ENCODE measurements at regions not wholly inside any gene's neighbourhood (a gene's known extent, or its start where the extent isn't known, plus 50 kb on each side); places are given as distances from the start of the nearest gene placed in this dataset.

DNA sequence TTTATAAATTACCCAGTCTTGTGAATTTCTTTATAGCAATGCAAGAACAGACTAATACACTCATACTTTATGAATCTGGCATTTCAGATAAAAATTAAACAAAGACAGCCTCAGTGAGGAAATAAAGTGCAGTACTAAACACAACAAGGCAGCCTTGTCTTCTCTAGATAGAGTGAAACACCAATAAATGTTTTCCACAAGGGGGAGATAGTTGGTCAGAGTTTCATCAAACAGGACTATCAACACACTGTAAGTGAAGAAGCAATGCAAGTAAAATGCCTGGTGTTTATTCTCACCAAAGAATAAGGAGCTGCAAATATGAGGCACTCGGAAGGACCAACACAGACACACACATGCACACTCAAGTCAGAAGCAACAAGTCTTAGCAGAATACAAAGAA, 62.8 kb downstream of the FAM9B start:
- ChIA-PET POLR2A (no interaction called here), CTCF (interaction anchor here (0.6 kb wide), 1 partner anchor 10 kb away, joined by 5 read pairs; no protein-coding TSS in a partner anchor)

DNA sequence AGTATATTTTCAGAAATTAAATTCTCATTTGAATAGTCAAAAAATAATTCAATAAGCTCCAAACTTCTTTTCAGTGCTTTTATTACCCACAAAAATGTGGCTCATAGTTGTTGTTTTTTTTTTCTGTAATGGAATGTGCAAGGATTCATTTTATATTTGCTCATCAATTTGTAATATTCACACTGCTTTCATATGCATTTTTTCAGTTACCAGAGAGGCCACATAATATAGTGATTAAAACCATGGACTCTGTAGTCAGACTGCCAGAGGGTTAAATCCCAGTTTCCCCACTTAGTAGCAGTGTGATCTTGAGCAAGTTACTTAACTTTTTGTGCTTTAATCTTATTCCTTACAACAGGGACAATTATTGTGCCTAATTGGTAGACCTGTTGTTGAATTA, 64.5 kb downstream of the FAM9B start:
- POLR2A ChIA-PET = no interaction called here
- CTCF ChIA-PET = no interaction called here

DNA sequence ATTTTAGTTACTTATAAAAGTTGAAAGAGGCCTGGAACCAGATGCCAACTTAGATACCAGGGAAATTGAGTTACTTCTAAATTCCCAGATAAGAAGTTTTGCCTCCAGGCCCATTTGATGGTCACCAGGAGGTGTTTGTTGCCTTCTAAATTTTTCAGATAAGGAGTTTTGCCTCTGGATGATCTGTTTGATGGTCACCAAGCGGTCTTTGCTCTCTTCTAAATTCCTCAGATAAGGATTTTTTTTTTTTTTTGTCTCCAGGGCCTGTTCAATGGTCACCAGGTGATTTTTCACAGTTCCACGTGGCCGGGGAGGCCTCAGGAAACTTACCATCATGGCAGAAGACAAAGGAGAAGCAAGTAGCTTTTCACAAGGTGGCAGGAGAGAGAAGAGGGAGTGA, 66.5 kb downstream of the FAM9B start:
- ChIA-PET POLR2A (no interaction called here), CTCF (no interaction called here)

DNA sequence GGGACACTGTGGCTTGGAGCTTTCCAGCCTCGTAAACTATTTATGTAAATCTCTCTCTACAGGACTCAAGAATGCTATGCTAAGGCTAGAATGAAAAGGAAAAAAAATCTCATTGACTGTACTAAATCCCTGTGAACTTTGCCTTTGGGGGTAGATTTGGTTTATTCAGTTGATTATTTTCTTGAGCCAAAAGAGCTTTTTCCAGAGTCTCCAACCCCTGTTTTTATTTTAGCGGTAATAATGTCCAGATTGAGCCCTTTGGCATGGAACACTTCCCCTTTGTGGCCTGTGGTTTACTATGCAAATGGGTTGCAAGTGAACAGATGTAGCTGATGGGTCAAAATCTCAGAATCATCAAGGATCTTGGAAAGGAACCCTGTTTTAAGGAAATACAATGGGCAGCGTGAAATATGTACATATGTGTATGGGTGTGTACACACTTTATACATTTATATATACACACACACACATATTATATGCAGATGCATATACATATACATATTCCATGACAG, 72.9 kb downstream of the FAM9B start:
- CTCF ChIA-PET = no interaction called here
- POLR2A ChIA-PET = no interaction called here

DNA sequence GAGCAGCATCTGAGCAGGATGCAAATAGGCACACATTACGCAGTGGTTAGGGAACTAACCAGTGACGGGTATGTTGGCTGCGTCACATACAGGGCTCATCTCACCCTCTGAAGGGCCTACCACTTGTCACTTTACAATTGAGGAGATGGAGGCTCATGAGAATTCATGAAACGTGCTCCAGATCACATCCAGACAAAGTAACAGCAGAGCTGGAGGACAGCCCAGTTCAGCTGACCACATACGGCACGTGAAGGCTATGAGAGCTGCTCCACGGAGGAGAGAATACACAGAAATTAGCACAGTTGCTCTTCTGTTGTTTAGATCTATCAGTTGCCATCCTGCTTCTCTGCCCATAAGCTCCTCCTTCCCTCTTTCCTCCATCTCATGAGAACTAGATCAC, 78.4 kb downstream of the FAM9B start:
- POLR2A ChIA-PET = no interaction called here
- CTCF ChIA-PET = no interaction called here

DNA sequence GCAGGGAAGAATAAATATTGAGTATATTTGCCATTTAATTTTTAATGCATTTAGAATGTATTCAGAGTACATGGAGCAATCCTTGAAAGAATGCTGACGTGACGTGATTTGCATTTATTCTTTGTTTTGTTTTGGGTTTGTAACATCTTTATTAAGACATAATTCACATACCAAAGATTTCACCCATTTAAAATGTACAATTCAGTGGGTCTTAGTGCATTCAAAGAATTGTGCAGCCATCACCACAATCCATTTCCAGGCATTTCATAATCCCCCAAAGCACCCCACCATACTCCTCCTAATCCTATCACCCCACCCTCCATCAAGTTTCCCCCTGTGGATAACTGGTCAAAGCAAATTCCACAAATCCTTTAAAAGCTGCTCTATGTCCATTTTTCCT, 87.4 kb downstream of the FAM9B start:
- ChIA-PET CTCF (no interaction called here), POLR2A (no interaction called here)

DNA sequence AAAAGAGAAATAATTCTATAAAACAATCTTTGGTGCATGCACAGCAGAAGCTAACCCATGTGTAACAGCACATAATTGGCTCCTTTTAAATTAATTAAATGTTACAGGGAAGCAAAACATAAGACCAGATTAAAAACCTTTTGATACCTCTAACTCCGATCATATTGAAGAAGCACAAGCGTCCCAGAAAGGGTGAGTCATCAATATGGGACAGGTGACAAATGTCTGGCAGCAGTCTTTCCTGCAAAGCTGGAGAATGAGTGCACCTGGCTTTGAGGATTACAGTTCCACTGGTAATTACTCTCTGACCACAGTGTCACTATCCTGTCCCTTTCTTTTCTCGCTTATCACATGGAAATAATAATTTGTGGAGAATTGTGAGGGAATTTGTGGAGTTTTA, 94.6 kb downstream of the FAM9B start:
- ChIA-PET CTCF (no interaction called here), POLR2A (no interaction called here)

DNA sequence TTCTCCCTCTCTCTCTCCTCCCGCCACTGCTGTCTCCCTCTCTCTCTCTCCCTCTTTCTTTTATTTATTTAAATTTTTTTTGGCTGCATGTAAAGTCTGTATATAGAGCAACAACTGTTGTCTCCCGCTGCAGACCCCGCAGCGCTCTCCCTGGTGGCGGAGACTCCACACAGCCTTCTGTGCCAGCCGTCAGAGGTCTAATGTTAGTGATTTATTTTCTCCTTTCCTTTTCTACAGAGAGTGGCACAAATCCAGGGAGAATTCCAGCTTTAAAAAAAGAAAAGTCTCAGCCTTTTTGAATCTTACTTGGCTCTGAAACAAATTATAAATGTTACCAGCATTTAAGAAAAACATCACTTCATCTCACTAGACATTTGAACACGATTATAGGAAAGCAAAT, 106.2 kb downstream of the FAM9B start:
- ChIA-PET POLR2A (no interaction called here), CTCF (no interaction called here)

DNA sequence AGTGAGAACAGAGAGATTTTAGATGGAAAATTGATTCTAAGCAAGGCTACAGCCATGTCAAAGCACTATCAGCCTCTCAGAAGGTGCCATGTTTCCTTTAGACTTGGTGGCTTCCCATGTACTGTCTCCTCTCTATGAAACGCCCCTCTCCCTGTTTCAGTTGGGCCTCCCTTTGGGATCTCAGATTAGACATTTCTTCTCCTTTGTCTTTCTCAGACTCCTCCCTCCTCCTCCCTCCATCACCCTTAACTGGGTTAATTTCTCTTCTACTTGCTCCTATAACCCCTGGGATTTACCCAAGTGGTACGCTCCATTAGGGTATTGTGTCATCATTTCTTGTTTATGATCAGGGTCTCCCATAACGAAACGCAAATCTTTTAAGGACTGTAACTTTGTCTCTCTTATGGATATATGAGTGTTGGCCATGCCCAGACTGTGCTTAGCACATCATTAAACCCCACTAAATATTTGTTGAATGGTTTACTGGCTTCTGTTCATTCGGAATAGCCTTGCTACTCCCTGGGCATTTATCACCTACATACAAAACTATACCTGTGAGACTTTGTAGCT, 106.8 kb downstream of the FAM9B start:
- CTCF ChIA-PET = no interaction called here
- POLR2A ChIA-PET = no interaction called here

DNA sequence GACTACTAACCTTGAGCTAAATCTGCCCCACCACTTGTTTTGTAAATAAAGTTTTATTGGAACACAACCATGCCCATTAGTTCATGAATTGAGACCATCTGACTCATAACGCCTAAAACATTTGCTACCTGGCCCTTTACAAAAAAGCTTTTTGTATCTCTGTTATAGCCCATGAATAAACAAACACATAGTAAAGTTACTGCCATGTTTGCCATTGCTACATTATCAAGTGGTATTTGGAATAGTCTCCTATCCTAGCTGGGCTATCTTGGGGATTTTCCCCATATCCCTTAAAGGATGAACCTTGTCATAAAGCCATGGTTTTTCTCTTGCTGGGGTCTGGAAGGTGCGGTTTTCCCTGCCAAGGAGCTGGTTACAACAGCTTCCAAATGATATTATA, 112.3 kb downstream of the FAM9B start:
- ChIA-PET POLR2A (no interaction called here), CTCF (no interaction called here)

DNA sequence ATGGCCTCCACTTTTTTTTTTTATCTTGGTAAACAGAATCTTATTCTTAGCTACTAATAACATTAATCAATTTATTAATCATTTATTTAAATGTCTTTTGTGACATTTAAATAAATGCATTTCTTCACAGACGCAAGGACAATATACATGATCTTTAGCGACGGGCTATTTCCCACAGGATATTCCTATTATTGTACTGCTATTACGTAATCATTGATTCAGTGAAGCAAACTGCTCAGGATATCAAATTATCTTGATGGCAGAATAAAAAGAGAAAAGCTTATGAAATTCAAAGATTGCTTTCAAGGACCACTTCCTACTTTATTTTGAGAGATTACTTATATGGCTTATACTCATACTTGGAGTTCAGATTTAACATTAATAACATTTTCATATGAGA, 114.1 kb downstream of the FAM9B start:
- ChIA-PET CTCF (no interaction called here), POLR2A (no interaction called here)

DNA sequence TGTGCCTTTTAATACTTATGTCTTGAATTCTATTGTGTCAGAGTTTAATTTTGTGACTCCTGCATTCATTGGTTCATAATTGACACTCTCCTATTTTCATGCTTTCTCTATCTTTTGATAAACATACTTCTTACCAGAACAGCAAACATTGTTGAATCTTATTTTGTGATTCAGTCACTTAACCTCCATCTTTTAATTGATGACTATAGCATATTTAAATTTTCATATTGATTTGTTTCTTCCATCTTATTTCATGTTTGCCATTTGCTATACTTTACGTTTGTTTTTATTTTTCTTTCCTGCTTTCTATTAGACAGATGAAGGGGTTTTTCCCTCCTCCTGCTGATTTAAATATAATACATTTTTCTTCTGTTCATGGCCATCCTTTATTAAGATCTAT, 115.5 kb upstream of the FAM9A start:
- POLR2A ChIA-PET = no interaction called here
- CTCF ChIA-PET = no interaction called here

DNA sequence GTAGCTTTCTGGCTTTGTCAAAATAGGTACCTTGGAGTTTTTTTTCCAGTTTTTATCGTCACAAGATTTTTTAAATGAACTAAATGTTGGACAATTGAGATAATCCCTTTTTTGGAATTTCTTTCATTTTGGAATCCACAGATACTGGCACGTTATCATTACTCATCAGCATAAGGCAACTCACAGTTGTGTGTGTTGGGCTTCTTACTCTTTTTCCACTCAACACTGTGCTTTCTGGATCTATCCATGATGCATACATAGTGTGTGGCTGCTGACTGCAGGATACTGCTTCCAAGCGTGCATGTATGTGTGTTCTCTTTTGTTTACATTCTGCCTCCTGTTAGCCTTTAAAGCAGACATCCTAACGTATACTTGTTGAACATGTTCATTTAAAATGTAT, 113.5 kb upstream of the FAM9A start:
- CTCF ChIA-PET = no interaction called here

DNA sequence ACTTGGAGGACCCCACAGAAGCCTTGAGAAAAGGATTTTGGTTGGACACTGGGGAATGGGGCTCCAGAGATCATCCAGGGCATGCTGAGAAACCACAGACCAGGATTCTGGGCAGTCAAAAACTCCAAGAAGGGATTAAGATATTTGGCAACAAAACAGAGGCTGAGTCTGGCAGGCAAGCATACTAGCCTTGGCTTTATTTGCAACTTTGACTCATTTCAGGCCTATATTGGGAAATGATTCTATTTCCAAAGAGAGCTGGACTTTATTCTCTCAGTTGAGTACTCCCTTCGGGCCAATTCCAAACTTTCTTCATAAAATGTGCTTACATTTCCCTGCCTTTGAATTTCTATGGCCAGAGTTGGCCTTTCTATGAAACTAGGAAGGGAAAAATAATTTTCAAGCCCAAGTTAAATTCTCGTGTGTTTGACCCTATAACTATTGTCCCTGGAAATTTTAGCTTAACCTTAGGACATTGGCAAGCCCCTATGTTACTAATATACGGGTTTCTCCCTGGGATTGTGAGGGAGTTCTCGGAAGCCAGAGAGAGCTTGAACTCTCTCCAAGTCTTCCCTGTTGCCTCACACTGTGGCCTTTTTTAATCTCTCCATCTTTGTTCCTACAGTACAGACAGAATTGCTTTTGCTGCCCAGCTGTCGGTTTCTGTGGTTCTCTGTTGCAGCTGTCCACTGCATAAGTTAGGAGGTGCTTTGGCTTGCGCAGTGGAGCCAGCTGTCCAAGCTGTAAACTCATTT, 112.6 kb upstream of the FAM9A start:
- CTCF ChIA-PET = no interaction called here
- POLR2A ChIA-PET = no interaction called here

More for the DNA sequence above, 113.5 kb upstream of the FAM9A start:
- POLR2A ChIA-PET = no interaction called here

DNA sequence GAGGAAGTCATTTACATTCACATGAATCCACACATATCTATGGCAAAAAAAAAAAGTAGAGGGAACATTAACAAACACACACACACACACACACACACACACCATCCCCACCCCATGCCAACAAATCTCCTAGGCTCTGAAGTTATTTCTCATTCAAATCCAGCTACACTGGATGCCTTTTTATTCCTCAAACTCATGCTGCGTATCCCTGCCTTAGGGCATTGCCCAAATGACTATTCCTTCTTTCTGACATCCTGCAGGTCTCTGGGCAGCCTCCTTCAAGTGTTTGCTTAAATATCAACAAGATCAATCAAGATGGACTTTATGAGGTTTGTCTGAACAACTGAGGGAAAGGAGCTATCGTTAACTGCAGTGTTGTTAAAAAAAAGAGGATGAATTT, 106.5 kb upstream of the FAM9A start:
- ChIA-PET CTCF (no interaction called here), POLR2A (no interaction called here)

DNA sequence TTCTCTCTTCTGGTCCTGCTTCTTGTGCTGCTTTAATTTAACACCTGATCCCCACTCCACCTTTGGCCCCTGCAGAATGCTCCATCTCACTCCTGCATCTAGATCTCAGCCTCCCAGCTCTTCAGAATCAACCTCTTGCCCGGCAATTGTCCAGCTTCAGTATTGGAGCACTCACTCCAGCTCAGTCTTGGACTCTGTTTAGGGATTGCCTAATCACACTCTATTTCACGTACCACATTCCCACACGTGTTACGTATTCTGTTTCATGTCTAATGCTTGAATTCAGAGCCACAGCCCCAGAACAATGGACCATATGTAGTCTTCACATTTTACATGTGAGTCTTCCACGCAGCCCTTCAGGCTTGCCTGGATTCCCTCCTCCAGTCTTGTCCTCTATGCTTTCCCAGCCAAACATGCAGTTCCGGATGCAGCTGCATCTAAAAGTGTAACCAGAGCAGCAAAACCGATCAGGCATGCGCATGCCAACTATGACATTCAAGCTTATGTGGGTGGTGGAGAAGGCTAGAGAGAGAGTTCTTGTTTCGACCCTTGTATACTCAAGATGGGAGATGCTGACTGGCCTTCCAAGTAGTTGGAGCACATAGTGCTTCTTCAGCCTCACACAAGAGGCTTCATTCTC, 105.2 kb upstream of the FAM9A start:
- POLR2A ChIA-PET = no interaction called here
- CTCF ChIA-PET = no interaction called here

DNA sequence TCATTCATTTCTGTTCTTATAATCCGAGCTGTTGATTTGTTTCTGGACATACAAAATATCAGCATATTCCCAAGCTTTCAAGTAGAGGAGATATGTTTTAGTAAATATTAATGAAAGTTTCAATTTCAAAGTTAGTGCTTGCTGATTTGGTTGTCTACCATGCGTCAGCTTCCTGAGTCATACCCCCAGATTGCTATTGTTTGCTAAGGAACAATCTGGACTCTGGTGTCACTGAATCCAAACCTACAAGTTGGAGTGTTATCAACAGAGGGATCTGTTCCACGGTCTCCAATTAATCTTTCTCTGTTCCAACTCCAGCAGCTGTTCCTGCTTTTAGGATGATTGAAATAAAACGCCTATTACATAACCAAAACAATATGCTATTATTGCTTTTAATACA, 96.1 kb upstream of the FAM9A start:
- ChIA-PET CTCF (no interaction called here), POLR2A (no interaction called here)

DNA sequence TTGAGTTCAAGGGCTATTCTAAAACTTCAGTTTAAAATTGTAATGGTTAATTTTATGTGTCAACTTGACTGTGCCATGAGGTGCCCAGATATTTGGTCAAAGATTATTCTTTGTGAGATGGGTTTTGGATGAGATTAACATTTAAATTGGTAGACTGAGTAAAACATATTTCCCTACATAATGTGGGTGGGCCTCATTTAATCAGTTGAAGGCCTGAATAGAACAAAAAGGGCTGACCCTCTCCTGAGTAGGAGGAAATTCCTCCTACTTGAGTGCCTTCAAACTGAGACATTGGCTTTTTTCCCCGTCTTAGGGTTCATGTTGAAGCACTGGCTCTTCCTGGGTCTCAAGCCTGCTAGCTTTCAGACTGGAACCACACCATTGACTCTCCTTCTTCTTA, 89.6 kb upstream of the FAM9A start:
- POLR2A ChIA-PET = no interaction called here

DNA sequence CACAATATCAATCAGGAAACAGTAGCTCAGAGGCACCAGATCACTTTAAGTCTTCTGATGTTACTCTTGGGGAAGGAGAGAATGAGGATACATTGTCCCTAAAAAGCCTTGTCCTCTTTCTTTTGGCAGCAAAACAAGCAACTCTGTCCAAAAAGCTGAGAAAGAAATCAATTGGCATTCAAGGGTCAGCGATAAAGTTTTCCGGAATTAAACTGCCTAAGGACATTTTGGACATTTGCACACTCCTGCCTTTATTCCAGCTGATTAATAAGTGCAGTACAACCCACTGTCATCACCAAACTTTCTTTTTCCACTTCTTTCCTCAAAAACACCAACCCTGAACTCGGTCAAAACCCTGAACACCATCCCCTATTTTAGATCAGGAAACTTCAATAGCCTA, 85.8 kb upstream of the FAM9A start:
- ChIA-PET POLR2A (no interaction called here), CTCF (no interaction called here)

More for the DNA sequence above, 89.6 kb upstream of the FAM9A start:
- CTCF ChIA-PET = no interaction called here

DNA sequence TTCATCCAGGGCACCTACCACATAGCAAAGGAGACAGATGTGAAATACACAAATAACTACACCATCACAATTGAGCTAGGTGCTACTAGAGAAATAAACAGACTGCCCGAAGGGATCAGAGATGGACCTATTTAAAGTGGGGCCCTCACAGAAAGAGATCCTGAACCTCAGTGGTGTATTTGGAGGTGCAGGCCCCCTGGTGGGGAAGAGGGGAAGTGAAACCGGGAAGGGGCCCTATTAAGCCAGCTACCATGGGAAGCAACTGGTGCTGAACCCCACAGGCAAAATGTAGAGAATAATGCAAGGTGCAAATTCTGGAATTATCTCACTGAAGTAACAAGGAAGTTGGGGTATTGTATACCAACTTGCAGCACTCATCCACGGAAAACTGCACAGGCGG, 78.6 kb upstream of the FAM9A start:
- ChIA-PET CTCF (no interaction called here), POLR2A (no interaction called here)

DNA sequence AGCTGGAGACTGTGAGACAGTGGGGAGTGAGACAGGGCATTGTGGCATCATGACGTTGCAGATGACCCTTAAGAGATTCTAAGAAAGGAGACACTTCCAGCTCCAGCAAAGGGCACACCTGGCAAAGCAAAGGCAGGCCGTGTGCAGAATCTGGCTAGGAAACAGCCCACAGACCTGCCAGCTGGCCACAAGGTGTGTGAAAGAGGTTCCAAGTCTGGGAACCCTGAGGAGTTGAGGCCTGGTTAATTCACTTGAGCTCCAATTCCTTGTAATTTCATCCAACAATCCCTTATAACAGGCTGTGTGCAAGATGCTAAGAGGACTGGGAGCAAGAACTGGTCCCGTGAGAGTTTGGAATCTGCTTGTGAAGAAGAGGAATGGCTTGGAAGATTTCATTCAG, 72.8 kb upstream of the FAM9A start:
- ChIA-PET POLR2A (no interaction called here), CTCF (no interaction called here)

DNA sequence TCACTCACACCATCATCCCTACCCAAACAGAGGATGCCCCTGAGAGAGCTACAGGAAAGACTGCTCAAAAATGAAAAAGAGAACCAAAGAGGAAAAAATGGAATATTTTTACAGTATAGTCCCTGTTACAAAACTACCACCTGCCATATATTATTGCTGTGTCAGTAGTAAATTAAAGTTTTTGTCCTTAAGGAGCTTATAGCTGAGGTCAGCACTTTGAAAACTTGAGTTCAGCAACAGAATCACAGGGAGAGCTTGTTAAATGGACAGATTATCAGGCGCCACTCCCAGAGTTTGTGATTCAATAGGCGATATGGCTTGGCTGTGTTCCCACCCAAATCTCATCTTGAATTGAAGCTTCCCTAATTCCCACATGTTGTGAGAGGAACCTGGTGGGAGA, 71.9 kb upstream of the FAM9A start:
- ChIA-PET POLR2A (no interaction called here), CTCF (no interaction called here)
